NCI-H82 treated with DMSO at 0.1 percent for 48 hours (cell line): ENCODE measurements at regions not wholly inside any gene's neighbourhood (a gene's known extent, or its start where the extent isn't known, plus 50 kb on each side); places are given as distances from the start of the nearest gene placed in this dataset.
"Not testable (repeated sequence)": the region's sequence is repeated elsewhere in the genome, so short reads cannot be mapped to it uniquely, and the experiment has no call there.

Experiments used
- DNase-seq: peaks from one replicate; lab custom pipeline; 2025; ENCODE audit not compliant: unreplicated experiment; lab: John Stamatoyannopoulos, UW

GRCh38 chr1:34367954-34368353 lies 191.2 kb downstream of the C1orf94 start:
- no peak for DNase-seq

GRCh38 chr1:34369701-34370455 lies 193.2 kb downstream of the C1orf94 start:
- DNase-seq: no peak

- DNase-seq: no peak
These were observed 194.0 kb downstream of the C1orf94 start for GRCh38 chr1:34370748-34371147.

DNA sequence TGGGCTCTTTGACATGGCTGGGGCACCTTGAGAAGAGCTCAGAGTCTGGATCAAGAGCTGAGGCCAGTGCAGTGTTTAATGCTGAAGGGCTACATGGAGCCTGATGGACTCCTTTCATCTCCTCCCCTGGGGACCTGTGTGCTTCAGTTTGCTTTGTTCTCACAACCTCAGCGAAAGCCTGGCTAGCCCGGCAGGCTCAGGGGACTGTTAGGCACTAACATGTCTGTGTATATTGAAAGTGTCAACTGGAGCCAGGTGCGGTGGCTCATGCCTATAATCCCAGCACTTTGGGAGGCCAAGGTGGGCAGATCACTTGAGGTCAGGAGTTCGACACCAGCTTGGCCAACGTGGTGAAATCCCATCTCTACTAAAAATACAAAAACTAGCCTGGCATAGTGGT lies 194.5 kb downstream of the C1orf94 start:
- DNase-seq: not testable (repeated sequence)

GRCh38 chr1:34371829-34372532 lies 195.3 kb downstream of the C1orf94 start:
- DNase-seq: no peak

- DNase-seq: no peak
These were observed 196.2 kb downstream of the C1orf94 start for GRCh38 chr1:34372891-34373290.

DNA sequence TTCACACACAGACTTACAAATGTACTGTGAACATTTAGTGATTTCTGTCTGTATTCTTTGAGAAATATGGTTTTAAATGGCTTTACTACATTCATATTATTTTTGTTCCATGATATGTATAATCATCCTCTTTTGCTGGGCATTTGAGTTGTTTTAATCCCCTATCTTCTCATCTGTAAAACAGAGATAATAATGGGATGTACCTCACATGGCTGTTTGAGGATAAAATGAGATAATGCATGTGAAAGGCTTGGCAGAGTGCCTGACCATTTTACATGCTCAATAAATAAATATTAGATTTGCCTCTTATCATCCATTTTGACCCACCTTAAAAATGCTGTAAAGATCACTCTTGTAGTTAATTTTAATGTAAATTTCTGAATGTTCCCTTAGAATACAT lies 197.2 kb downstream of the C1orf94 start:
- DNase-seq: no peak

DNA sequence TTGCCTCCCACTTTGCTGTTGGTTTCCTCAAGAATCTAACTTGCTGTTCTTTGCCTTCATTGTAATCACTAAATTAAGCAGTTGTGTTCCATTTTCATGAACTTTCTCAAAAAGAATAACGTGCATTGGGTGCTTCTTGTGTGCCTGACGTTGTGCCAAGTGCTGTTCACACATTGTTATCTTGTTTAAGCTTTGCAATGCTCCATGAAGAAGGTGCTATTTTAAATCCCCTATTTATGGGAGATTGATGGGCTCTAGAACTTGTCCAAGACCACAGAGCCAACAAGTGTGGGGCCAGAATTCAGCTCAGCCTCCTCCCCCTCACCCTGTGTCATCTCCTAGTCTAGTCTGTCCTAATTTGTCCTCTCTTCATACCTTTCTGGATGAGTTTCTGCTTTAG lies 199.8 kb downstream of the C1orf94 start:
- DNase-seq: no peak

DNA sequence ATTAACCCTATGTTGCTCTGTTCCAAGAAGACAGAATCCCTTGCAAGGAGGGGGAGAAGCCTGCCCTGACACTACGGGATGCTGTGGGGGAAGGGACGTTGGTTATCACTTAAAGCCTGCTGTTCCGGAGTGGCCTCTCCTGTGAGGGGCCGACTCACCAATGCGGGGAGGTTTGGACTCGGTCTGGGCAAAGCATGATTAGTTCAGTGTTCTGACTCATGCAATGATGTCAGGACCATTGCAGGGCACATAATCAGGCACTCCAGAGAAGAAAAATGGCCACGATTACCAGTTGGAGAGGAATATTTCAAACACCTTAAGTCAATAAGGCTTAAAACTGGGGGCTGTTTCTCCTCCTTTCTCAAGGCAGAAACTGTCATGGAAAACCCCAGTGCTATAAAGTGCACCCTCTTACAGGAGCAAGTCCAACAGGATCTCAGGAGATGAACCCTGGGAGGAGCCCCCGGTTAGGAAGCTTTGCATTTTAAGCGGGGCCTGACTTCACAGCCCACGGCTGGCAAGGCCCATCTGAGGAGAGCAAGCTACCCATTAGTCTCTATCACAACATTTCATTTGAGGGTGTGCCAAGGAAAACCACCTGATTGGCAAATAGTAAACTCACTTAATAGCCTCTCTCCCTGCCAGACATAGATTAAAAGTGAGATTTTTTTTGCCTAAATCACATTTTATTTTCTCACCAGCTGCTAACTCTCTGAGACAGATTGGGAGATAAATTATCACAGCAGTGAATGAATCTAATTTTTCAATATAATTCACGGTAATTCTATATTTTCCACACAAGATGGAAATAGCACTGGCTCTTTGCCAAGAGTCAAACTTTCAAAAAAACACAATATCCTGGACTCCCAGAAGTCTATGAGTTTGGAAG lies 202.5 kb downstream of the C1orf94 start:
- no peak for DNase-seq

DNA sequence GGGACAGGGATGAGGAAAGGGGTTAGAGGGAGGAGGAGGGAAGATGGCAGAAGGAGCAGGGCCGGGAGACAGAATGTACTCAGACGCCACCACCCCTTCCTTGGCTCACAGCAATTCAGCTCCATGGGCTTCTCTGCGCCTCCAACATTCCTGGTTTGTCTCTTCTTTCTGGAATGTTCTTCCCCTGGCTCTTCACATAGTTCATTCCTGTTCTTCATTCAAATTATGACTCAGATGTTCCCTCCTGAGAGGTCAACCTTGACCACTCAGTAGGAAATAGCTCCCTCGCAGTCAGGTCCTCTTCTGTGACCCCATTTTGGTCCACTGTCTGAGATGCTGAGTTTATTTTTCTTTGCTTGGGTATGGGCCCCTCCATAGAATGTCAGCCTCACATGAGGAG lies 203.2 kb downstream of the C1orf94 start:
- no peak for DNase-seq

DNA sequence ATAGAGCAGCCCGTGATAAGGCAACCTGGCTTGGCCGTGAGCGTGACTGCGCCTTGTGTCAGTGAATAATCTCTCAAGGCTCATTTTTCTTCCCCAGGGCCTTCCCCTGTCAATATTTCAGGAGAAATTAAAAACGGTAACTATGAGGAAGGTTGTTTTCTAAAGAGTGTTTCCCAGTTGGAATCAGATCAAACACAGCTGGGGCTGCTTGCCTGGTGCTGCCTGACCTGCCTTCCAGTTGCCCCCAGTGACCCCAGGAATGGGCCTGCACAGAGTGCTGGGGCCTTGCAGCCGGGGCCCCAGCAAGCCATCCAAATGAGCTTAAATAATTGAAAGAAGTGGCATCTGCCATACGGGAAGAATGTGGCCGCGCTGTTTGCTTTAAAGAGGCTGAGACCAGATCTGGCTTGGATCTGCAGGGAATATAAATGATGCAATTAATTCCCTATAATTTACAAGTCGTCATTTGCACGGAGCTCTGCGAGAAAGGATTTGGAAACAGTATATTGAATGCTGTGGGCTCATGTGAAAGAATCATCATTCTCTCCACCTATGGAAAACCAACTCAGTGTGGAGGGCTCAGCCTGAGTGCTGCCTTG lies 203.9 kb downstream of the C1orf94 start:
- peak; percentile 56 for DNase-seq

- no peak for DNase-seq
These were observed 213.3 kb downstream of the C1orf94 start for GRCh38 chr1:34389974-34390373.

DNA sequence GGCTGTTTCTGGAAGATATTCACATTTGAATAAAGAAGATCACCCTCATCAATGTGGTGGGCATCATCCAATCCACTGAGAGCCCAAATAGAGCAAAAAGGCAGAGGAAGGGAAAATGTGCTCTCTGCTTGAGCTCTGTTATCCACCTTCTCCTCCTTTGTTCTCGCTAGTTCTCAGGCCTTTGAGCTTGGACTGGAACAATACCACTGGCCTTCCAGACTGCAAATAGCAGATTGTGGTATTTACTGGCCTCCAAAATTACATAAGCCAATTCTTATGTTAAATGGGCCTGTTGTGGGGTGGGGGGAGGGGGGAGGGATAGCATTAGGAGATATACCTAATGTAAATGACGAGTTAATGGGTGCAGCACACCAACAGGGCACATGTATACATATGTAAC lies 219.3 kb downstream of the C1orf94 start:
- DNase-seq: no peak

DNA sequence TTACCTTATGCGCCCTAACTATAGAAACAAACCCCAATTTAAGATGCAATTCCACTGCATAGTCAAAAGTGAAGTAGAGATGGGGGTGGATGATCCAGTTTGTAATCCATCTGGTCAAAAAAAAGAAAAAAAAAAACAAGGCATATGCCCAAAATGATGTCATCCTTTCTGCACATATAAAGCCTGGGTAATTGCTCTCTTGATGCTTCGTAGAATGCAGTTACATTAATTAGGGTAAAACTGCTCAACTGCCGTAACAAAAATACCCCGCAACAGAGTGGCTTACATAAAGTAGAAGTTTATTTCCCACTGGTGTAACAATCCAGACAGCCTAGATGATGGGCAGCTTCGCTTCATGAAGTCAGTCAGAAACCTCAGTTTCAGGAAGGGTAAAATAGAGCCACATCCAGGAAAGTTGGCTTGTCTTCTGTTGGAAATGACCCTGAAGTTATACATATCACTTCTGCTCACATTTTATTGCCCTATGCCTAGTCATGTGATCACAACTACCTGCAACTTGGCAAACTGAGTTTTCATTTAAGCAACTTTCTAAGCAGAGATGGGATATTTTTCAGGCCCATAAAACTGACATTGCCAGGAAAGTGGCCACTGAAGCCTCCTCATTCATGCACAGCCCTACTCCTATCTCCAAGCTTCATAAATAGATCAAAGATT lies 221.7 kb downstream of the C1orf94 start:
- no peak for DNase-seq

DNA sequence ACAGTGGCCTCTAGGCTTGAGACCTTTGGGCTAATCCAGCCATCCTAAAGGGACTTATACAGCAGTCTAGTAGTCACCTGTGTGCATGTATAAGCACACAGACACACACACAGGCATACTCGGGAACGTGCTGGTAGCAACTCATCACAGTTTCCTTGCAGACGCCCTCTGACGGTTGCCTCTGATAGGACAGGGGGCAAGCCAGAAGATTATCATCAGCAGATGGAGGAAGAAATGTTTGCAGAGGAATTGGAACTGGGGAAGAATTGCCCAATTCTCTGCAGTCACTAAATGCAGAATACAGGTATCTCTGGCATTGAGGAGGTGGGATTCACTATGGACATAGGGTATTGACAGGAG lies 222.2 kb downstream of the C1orf94 start:
- no peak for DNase-seq

DNA sequence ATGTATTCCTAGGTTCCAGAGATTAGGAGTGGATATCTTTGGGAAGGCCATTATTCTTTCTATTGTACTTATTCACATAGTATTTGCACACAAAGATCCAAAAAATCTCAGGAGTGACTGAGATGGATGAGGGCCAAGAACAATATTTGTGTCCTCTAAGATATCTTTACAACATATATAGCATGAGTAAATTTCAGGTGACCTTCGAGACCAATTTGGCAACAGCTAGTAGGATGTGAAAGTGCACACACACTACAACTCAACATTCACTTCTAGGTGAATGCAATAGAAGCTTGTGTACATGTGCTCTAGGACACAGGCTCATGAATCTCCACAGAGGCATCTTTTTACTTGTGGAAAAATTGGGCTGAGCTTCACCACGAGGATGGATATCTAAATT lies 224.0 kb downstream of the C1orf94 start:
- no peak for DNase-seq

- no peak for DNase-seq
These were observed 226.4 kb downstream of the C1orf94 start for GRCh38 chr1:34403156-34403555.

DNA sequence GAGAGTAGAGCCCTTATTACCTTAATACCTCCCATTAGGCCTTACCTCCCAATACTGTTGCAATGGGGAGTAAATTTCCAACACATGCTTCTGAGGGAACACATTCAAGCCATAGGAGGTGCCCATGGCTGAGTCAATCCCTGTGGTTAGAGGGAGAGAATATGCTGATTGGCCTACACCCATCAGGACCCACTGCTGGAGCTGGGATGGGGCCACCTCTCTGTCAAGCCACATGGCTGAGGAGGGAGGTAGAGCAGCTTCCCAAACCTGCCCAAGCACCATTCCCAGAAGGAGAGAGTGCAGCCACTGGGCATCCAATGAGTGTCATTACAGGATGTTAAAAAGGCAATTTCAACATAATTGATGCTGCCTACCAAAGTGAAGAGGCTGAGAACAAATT lies 228.1 kb downstream of the C1orf94 start:
- no peak for DNase-seq

DNA sequence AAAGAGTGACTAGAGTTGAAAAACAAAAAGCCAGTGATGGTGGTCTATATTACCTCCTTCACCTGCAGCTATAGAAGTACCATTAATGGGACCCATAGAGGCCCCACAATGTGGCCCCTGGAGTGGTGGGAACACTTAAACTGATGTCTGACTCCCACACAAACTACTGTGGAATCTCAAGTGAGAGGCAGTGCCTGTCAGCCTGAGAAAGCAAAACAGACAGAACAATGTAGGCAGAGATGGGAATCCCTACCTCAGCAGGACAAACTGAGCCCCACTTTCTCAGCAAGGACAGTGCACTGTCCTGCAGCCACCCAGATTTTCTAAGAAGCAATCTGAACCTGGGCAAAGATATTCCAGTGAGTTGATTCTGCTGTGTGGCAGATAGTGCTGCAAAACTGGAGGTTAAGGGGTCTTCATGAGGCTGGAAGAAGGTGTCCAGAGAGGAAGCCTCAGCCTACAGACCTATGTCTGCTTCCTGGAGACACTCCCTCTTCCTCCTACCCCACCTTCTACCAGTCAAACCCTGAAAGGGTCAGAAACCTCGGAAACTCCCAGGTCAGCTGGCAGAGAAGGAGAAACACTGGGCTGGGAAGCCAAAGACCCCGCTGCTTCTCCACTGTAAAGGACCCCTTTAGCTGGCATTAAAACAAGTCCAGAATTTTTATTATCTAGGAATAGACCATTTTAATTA lies 228.7 kb downstream of the C1orf94 start:
- no peak for DNase-seq

GRCh38 chr1:34406377-34406776 lies 229.7 kb downstream of the C1orf94 start:
- no peak for DNase-seq
